ENCODE measurements at regions not wholly inside any gene's neighbourhood (a gene's known extent, or its start where the extent isn't known, plus 50 kb on each side); places are given as distances from the start of the nearest gene placed in this dataset.

DNA sequence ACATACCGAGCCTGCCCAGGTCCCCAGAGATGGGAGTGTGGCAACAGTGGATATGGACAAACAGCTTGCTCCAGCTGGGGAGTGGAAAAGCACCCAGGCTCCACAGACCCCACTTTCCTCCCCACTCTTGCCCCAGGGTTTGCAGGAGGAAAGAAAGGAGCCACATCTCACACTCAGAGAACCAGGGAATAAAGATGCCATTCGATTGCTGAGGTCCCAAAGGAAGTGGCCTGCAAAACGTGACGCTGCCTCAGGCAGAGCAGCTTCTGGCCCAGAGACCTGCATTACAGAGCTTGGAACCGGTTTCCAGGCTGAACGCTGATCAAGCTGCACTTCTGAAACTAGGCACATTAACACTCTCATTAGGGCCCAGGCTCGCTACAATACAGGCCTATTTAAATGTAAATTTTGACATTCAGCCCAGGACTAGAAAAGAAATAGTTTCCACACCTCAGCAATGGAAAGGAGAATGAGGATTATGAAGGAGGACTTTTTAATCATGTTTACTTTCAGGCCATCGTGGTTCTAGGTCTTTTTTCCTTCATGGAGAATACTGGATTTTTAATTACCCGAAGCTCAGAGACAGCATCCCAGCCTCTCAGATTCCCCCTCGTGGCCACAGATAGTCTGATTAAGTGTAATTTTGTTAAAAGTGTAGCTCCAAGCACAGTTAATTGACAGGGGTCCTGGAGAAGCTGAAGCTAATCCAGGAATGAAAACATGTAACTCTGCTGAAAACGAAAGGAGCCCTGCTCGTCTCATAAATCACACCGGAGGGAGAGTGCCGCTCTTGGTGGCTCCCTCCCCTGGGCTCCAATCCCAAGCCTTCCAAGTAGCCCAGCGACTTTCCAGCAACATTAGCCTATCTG is 221.3 kb upstream of the RAB6C start:
- TF ChIP-seq, protein P1, sequence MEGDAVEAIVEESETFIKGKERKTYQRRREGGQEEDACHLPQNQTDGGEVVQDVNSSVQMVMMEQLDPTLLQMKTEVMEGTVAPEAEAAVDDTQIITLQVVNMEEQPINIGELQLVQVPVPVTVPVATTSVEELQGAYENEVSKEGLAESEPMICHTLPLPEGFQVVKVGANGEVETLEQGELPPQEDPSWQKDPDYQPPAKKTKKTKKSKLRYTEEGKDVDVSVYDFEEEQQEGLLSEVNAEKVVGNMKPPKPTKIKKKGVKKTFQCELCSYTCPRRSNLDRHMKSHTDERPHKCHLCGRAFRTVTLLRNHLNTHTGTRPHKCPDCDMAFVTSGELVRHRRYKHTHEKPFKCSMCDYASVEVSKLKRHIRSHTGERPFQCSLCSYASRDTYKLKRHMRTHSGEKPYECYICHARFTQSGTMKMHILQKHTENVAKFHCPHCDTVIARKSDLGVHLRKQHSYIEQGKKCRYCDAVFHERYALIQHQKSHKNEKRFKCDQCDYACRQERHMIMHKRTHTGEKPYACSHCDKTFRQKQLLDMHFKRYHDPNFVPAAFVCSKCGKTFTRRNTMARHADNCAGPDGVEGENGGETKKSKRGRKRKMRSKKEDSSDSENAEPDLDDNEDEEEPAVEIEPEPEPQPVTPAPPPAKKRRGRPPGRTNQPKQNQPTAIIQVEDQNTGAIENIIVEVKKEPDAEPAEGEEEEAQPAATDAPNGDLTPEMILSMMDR (conservative IDR thresholded peaks at IDR 0.05; ENCODE audit: low read depth, low read length): 0 out of 2 replicates have a peak, but pooled peaks have one; percentile 13
- TF ChIP-seq EZH2 (IDR thresholded peaks at IDR 0.05; ENCODE audit: borderline replicate concordance, low read depth, low read length, poor library complexity, severe bottlenecking): no peak

Data from A673 (cell line).